DMS153 treated with DMSO at 0.1 percent for 48 hours (cell line): ENCODE measurements at regions not wholly inside any gene's neighbourhood (a gene's known extent, or its start where the extent isn't known, plus 50 kb on each side); places are given as distances from the start of the nearest gene placed in this dataset.

Experiments used
- DNase-seq: peaks from one replicate; lab custom pipeline; 2025; ENCODE audit not compliant: unreplicated experiment; lab: John Stamatoyannopoulos, UW

- no peak for DNase-seq
Observed at GRCh38 chr9:126235336-126236243, 91.0 kb upstream of the MVB12B start.

- DNase-seq: no peak
Observed at GRCh38 chr9:126236273-126236672, 90.4 kb upstream of the MVB12B start.

GRCh38 chr9:126238415-126238814, 88.2 kb upstream of the MVB12B start:
- DNase-seq: no peak

GRCh38 chr9:126239515-126239914, 87.1 kb upstream of the MVB12B start:
- DNase-seq: no peak

GRCh38 chr9:126240835-126241234, 85.8 kb upstream of the MVB12B start:
- DNase-seq: no peak

- DNase-seq: no peak
Observed at GRCh38 chr9:126248680-126249079, 77.9 kb upstream of the MVB12B start.

- no peak for DNase-seq
Observed at GRCh38 chr9:126261584-126262356, 64.9 kb upstream of the MVB12B start.

GRCh38 chr9:126262738-126263137, 63.9 kb upstream of the MVB12B start:
- DNase-seq: no peak

GRCh38 chr9:126270556-126270955, 56.1 kb upstream of the MVB12B start:
- DNase-seq: no peak

- DNase-seq: no peak
Observed at GRCh38 chr9:126275386-126276001, 51.1 kb upstream of the MVB12B start.

GRCh38 chr9:126276056-126276728, 50.4 kb upstream of the MVB12B start:
- no peak for DNase-seq
